Kidney (tissue), 13 donors: ENCODE measurements at regions not wholly inside any gene's neighbourhood (a gene's known extent, or its start where the extent isn't known, plus 50 kb on each side); places are given as distances from the start of the nearest gene placed in this dataset.

Experiments used
- DNase-seq, 5 donors: peaks; one replicate each; pipeline ENCODE4 v3.0.0-alpha.2; 2013 to 2020
- FAIRE-seq: peaks from 2 replicates; lab custom pipeline; 2012; peaks lifted over from hg19 to GRCh38; lab: Jason Lieb, UNC
- H3K27ac ChIP-seq, 2 donors: one replicate each; pipeline ENCODE4 v1.7.0; 2013; ENCODE audit warnings: low read depth in 2 of 2, low read length in 2 of 2, inconsistent platforms in 1 of 2
- H3K27me3 ChIP-seq: one replicate; pipeline ENCODE4 v1.7.1; 2013; ENCODE audit warnings: low read length, inconsistent platforms; ENCODE audit not compliant: control insufficient read depth, insufficient read depth
- H3K36me3 ChIP-seq, 3 donors: one replicate each; pipeline versions ENCODE4 v1.7.0 to v1.7.1; 2013; ENCODE audit warnings: low read length in 3 of 3, control low read depth in 1 of 3, inconsistent platforms in 1 of 3; ENCODE audit not compliant: insufficient read depth in 3 of 3, control insufficient read depth in 2 of 3
- H3K4me1 ChIP-seq, 3 donors: one replicate each; pipeline versions ENCODE4 v1.7.0 to v1.7.1; 2013; ENCODE audit warnings: low read length in 3 of 3, inconsistent platforms in 1 of 3, low read depth in 1 of 3; ENCODE audit not compliant: control insufficient read depth in 2 of 3, insufficient read depth in 2 of 3
- H3K4me3 ChIP-seq, 3 donors: one replicate each; pipeline versions ENCODE4 v1.7.0 to v1.8.1; 2013; ENCODE audit warnings: low read length in 3 of 3, control low read depth in 1 of 3, inconsistent platforms in 1 of 3
- H3K9ac ChIP-seq, 3 donors: one replicate each; pipeline versions ENCODE4 v1.7.0 to v1.7.1; 2013; ENCODE audit warnings: low read length in 3 of 3, control low read depth in 1 of 3, inconsistent platforms in 1 of 3
- H3K9me3 ChIP-seq, 3 donors: one replicate each; pipeline versions ENCODE4 v1.7.0 to v1.7.1; 2013; ENCODE audit warnings: low read length in 3 of 3, control low read depth in 1 of 3, inconsistent platforms in 1 of 3; ENCODE audit not compliant: control insufficient read depth in 2 of 3, insufficient read depth in 1 of 3
- CTCF ChIP-seq: IDR thresholded peaks from 3 replicates; pipeline ENCODE4 v1.5.1; 2012; ENCODE audit warnings: mild to moderate bottlenecking, moderate library complexity, borderline replicate concordance; ENCODE audit not compliant: insufficient read depth; ENCODE audit errors: extremely low read depth
- intact Hi-C: fragments of 100-400 bp; cut with DNase I; formaldehyde crosslinking; loops from one replicate; pipeline ENCODE4 v1.11.1; 2022
- donor health status: control.
- donor health status: control.
- donor health status: control.
- donor health status: control.
- donor health status: control.
- donor health status: DM: yes; HTN: yes; CAD: no.
- donor health status: Normal renal cell carcinoma (clear cell type).

GRCh38 chr10:128519581-128519980 lies 393.4 kb upstream of the MKI67 start:
- H3K4me3 ChIP-seq = no peak overlapping the region

DNA sequence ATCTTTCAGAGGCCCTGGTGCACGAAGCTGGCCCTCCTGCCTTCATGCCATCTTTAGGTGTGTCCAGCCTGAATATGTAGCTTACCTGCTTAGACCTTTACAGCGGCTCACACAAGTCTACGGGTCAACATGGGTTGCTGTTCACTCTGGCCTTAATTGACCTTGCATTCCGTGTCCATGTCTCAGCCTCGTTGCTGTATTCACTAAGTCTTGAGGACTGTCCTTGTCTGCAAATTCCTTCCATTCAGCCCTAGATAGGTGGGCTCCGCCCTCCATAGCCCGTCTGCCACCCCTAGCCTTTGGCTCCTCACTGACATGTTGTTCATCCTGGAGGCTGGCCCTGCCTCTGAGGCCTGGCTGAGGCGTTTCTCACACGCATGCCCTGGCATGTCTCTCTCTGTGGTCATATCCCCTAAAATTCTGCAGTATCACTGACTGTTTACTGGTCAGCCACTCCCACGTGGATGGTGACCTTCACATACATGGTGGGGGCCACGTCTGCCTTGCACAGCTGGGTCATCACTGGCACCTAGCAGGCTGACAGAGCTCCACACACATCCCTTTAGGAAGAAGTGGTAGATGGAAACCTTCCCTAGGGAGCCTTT lies 394.1 kb upstream of the MKI67 start:
- intact Hi-C loops = no loop called here
- DNase-seq (no peak), FAIRE-seq (no peak)
- Histone ChIP-seq H3K27ac (no peak overlapping the region), H3K9me3 (no peaks in the 10 kb centered on the region), H3K9ac (no peak overlapping the region), H3K4me3 (no peak overlapping the region), H3K36me3 (no peaks in the 10 kb centered on the region), H3K4me1 (no peaks in the 10 kb centered on the region), H3K27me3 (no peaks in the 10 kb centered on the region)
- TF ChIP-seq CTCF = no peak

More at GRCh38 chr10:128519581-128519980, 393.4 kb upstream of the MKI67 start:
- Histone ChIP-seq H3K9ac (no peak overlapping the region), H3K4me1 (no peaks in the 10 kb centered on the region), H3K9me3 (no peaks in the 10 kb centered on the region), H3K27me3 (no peaks in the 10 kb centered on the region), H3K36me3 (no peaks in the 10 kb centered on the region), H3K27ac (no peak overlapping the region)
- TF ChIP-seq CTCF = no peak
- intact Hi-C loops = no loop called here
- FAIRE-seq = no peak
- no peak for DNase-seq

DNA sequence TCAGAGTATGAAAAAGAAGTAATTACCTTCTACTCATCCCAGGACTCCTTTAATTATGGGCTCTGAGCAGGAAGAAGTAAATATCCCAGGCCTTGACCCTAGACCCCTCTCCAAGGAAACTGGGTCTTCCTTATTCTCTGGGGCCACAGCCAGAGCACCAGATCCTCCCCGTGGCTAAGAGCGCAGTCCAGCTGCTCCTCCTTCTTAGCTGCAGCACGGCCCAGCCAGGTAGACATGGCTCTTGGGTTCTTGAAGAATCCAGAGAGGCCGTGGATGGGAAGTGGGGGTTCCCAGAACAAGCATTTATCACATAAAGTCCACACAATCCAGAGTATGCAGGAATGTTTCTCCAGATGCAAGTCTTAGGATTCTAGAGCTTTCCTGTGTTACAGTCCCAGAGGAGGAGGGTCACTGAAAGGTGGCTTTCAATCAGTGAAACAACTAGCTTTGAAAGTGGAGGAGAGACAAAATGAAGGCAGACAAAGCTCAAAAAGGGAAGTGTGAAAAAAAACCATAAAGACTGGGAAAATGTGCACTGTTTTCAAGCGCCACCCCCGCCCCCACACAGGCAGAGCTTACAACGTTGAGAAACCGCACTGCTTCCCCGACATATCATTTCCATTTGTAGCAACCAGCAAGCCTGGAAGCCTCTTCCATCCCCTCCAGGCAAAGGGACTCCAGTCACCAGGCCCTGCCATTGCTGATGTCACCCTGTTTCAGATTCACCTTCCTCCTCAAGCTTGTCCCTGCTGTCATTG lies 396.5 kb upstream of the MKI67 start:
- Histone ChIP-seq H3K9ac (no peak overlapping the region), H3K9me3 (no peaks in the 10 kb centered on the region), H3K36me3 (no peaks in the 10 kb centered on the region), H3K4me3 (no peak overlapping the region), H3K27ac (no peak overlapping the region), H3K4me1 (peaks cover 0 to 2% (median 0%) of the 10 kb centered on the region in 3 donors), H3K27me3 (no peaks in the 10 kb centered on the region)
- peak in 1 of 5 donors; percentile 24 for DNase-seq
- no peak for TF ChIP-seq CTCF
- FAIRE-seq = no peak
- intact Hi-C loops = no loop called here
